HG03571 (cell line): ENCODE measurements at regions not wholly inside any gene's neighbourhood (a gene's known extent, or its start where the extent isn't known, plus 50 kb on each side); places are given as distances from the start of the nearest gene placed in this dataset.
A peak's percentile ranks its signal among the peaks of the same experiment; 100 is the strongest.
"Not testable (repeated sequence)": the region's sequence is repeated elsewhere in the genome, so short reads cannot be mapped to it uniquely, and the experiment has no call there.

Experiments used
- ATAC-seq: cut with Tn5 transposase; IDR thresholded peaks from one replicate; pipeline ENCODE4 v1.9.1; 2021; ENCODE audit not compliant: unreplicated experiment

- not testable (repeated sequence) for ATAC-seq
Observed at GRCh38 chr16:29087673-29088072, 102.8 kb downstream of the LAT start.

- ATAC-seq, result not testable (repeated sequence)
Observed at GRCh38 chr16:29081829-29082639, 97.2 kb downstream of the LAT start.

GRCh38 chr16:29074554-29075402, 89.9 kb downstream of the LAT start:
- ATAC-seq, result peak; percentile 75

GRCh38 chr16:29062235-29062634, 77.4 kb downstream of the LAT start:
- not testable (repeated sequence) for ATAC-seq

GRCh38 chr16:29061467-29061921, 76.6 kb downstream of the LAT start:
- ATAC-seq, result not testable (repeated sequence)

GRCh38 chr16:29060022-29060810, 75.4 kb downstream of the LAT start:
- ATAC-seq, result not testable (repeated sequence)

GRCh38 chr16:29059575-29059974, 74.7 kb downstream of the LAT start:
- not testable (repeated sequence) for ATAC-seq
